IMR-90 (cell line): ENCODE measurements at regions not wholly inside any gene's neighbourhood (a gene's known extent, or its start where the extent isn't known, plus 50 kb on each side); places are given as distances from the start of the nearest gene placed in this dataset.

Experiments
- ATAC-seq: fragments of 200-7000 bp; cut with Tn5 transposase; 2 replicates; pipeline ENCODE4 v1.9.1; 2020; ENCODE audit warnings: low read depth, mild to moderate bottlenecking, moderate library complexity
- BruUV-seq: library from RNA; stranded (reverse); fragments of 400-500 nt; replicated peaks from 2 replicates; lab custom pipeline; 2021; lab: Mats Ljungman, UMichigan
- CTCF ChIA-PET: fragments of 300-600 bp; formaldehyde crosslinking; extraction: SDS; loops from one replicate; lab custom pipeline; 2021; ENCODE audit warnings: antibody characterized with exemption; lab: Yijun Ruan, JAX
- POLR2A ChIA-PET: fragments of 300-600 bp; sonication (Branson Sonifier 250); formaldehyde crosslinking; loops from one replicate; lab custom pipeline; 2022; ENCODE audit warnings: antibody characterized with exemption; ENCODE audit not compliant: unreplicated experiment; lab: Charles Lee
- DNase-seq: peaks from one replicate; pipeline ENCODE4 v3.0.0; 2013
- H2AFZ ChIP-seq: replicated peaks from 2 replicates; pipeline ENCODE3; 2013; ENCODE audit warnings: low read length, mild to moderate bottlenecking; ENCODE audit not compliant: poor library complexity
- H2AK5ac ChIP-seq: 2 replicates; pipeline ENCODE4 v1.6.1; 2013; ENCODE audit warnings: low read depth, low read length, inconsistent platforms
- H2AK9ac ChIP-seq: replicated peaks from 2 replicates; pipeline ENCODE3; 2013; ENCODE audit warnings: mild to moderate bottlenecking, low read depth, low read length, moderate library complexity; ENCODE audit not compliant: poor library complexity
- H2BK120ac ChIP-seq: 2 replicates; pipeline ENCODE4 v1.6.1; 2013; ENCODE audit warnings: low read depth, low read length, inconsistent platforms
- H2BK15ac ChIP-seq: 3 replicates; pipeline ENCODE4 v1.6.1; 2013; ENCODE audit warnings: low read depth, low read length, inconsistent platforms
- H2BK20ac ChIP-seq: 2 replicates; pipeline ENCODE4 v1.6.1; 2013; ENCODE audit warnings: low read depth, mild to moderate bottlenecking, inconsistent platforms, low read length, moderate library complexity
- H2BK5ac ChIP-seq: 2 replicates; pipeline ENCODE4 v1.6.1; 2013; ENCODE audit warnings: mild to moderate bottlenecking, low read depth, low read length, inconsistent platforms; ENCODE audit not compliant: poor library complexity, severe bottlenecking
- H3K14ac ChIP-seq: replicated peaks from 2 replicates; pipeline ENCODE4 v1.6.1; 2013; ENCODE audit warnings: low read depth, low read length, inconsistent platforms
- H3K18ac ChIP-seq: 2 replicates; pipeline ENCODE4 v1.6.1; 2013; ENCODE audit warnings: low read depth, low read length, control low read depth
- H3K23ac ChIP-seq: 2 replicates; pipeline ENCODE4 v1.6.1; 2013; ENCODE audit warnings: low read depth, low read length, inconsistent platforms
- H3K27ac ChIP-seq: 2 replicates; pipeline ENCODE4 v1.5.1; 2013; ENCODE audit warnings: mild to moderate bottlenecking, control low read depth, low read length; ENCODE audit not compliant: insufficient read depth
- H3K27me3 ChIP-seq: 2 replicates; pipeline ENCODE4 v1.6.1; 2013; ENCODE audit warnings: low read length; ENCODE audit not compliant: control insufficient read depth, insufficient read depth
- H3K36me3 ChIP-seq: 2 replicates; pipeline ENCODE4 v1.6.1; 2013; ENCODE audit warnings: low read length, mixed read lengths; ENCODE audit not compliant: control insufficient read depth, insufficient read depth
- H3K4ac ChIP-seq: 2 replicates; pipeline ENCODE4 v1.6.1; 2013; ENCODE audit warnings: low read depth, low read length, inconsistent platforms
- H3K4me1 ChIP-seq: 2 replicates; pipeline ENCODE4 v1.6.1; 2013; ENCODE audit warnings: low read length, mixed read lengths; ENCODE audit not compliant: control insufficient read depth, insufficient read depth
- H3K4me2 ChIP-seq: 2 replicates; pipeline ENCODE4 v1.6.1; 2013; ENCODE audit warnings: low read depth, mild to moderate bottlenecking, control low read depth, low read length, moderate library complexity
- H3K4me3 ChIP-seq: 2 replicates; pipeline ENCODE4 v1.5.1; 2013; ENCODE audit warnings: low read depth, mild to moderate bottlenecking, control low read depth, low read length, moderate library complexity; ENCODE audit not compliant: insufficient read depth
- H3K56ac ChIP-seq: 2 replicates; pipeline ENCODE4 v1.6.1; 2013; ENCODE audit warnings: low read length, inconsistent platforms; ENCODE audit not compliant: insufficient read depth; ENCODE audit errors: extremely low read depth
- H3K79me1 ChIP-seq, 2 experiments: 2 replicates each; pipeline ENCODE4 v1.6.1; 2013; ENCODE audit warnings: low read length in 2 of 2, inconsistent platforms in 1 of 2, low read depth in 1 of 2
- H3K9ac ChIP-seq: 2 replicates; pipeline ENCODE4 v1.6.1; 2013; ENCODE audit warnings: low read depth, low read length, control low read depth
- H3K9me1 ChIP-seq: 2 replicates; pipeline ENCODE4 v1.6.1; 2013; ENCODE audit warnings: low read length, inconsistent platforms; ENCODE audit not compliant: insufficient read depth
- H3K9me3 ChIP-seq: 2 replicates; pipeline ENCODE4 v1.6.1; 2013; ENCODE audit warnings: low read length; ENCODE audit not compliant: control insufficient read depth, insufficient read depth
- H4K20me1 ChIP-seq: 2 replicates; pipeline ENCODE4 v1.6.1; 2013; ENCODE audit warnings: low read length, inconsistent platforms; ENCODE audit not compliant: insufficient read depth
- H4K5ac ChIP-seq: 2 replicates; pipeline ENCODE4 v1.6.1; 2013; ENCODE audit warnings: mild to moderate bottlenecking, low read depth, low read length, control low read depth
- H4K8ac ChIP-seq, 2 experiments: 2 replicates each; pipeline ENCODE4 v1.6.1; 2013; ENCODE audit warnings: low read depth in 2 of 2, low read length in 2 of 2, control low read depth in 1 of 2, inconsistent platforms in 1 of 2
- H4K91ac ChIP-seq: 2 replicates; pipeline ENCODE4 v1.6.1; 2013; ENCODE audit warnings: low read depth, low read length, inconsistent platforms; ENCODE audit not compliant: insufficient read depth
- BHLHE40 ChIP-seq: fragments of 150-350 bp; IDR thresholded peaks from 2 replicates; pipeline ENCODE4 v1.6.1; 2016; ENCODE audit warnings: mild to moderate bottlenecking, low read depth, low read length
- CEBPB ChIP-seq: IDR thresholded peaks from 2 replicates; pipeline ENCODE4 v1.6.1; 2012; ENCODE audit warnings: low read depth, low read length, improper control_type of control experiment
- CHD1 ChIP-seq: IDR thresholded peaks from 2 replicates; pipeline ENCODE4 v1.6.1; 2012; ENCODE audit warnings: low read depth, low read length, improper control_type of control experiment
- FOS ChIP-seq: fragments of 150-350 bp; IDR thresholded peaks from 2 replicates; pipeline ENCODE4 v1.6.1; 2016; ENCODE audit warnings: low read depth, low read length
- MAFK ChIP-seq: IDR thresholded peaks from 2 replicates; pipeline ENCODE4 v1.6.1; 2012; ENCODE audit warnings: low read depth, low read length, improper control_type of control experiment
- MAZ ChIP-seq: IDR thresholded peaks from 2 replicates; pipeline ENCODE4 v1.6.1; 2012; ENCODE audit warnings: low read depth, mild to moderate bottlenecking, low read length, improper control_type of control experiment, moderate library complexity, borderline replicate concordance
- MXI1 ChIP-seq: IDR thresholded peaks from 2 replicates; pipeline ENCODE4 v1.6.1; 2012; ENCODE audit warnings: low read depth, mild to moderate bottlenecking, low read length, moderate library complexity, borderline replicate concordance
- NFE2L2 ChIP-seq: fragments of 150-350 bp; IDR thresholded peaks from 2 replicates; pipeline ENCODE4 v1.6.1; 2016; ENCODE audit warnings: low read depth, mild to moderate bottlenecking, low read length
- POLR2A ChIP-seq: IDR thresholded peaks from 2 replicates; pipeline ENCODE4 v1.6.1; 2012; ENCODE audit warnings: mild to moderate bottlenecking, low read depth, low read length
- RAD21 ChIP-seq: IDR thresholded peaks from 2 replicates; pipeline ENCODE4 v1.6.1; 2012; ENCODE audit warnings: low read length, improper control_type of control experiment
- RCOR1 ChIP-seq: IDR thresholded peaks from 2 replicates; pipeline ENCODE4 v1.6.1; 2012; ENCODE audit warnings: mild to moderate bottlenecking, low read length, improper control_type of control experiment; ENCODE audit not compliant: insufficient replicate concordance
- RFX5 ChIP-seq: IDR thresholded peaks from 2 replicates; pipeline ENCODE4 v1.8.0; 2012; ENCODE audit warnings: low read depth, mild to moderate bottlenecking, low read length, moderate library complexity
- SMC3 ChIP-seq: fragments of 150-350 bp; IDR thresholded peaks from 2 replicates; pipeline ENCODE4 v1.6.1; 2016; ENCODE audit warnings: low read depth, mild to moderate bottlenecking, antibody characterized with exemption, low read length, moderate library complexity
- whole genome bisulfite sequencing, 2 experiments: methylation state at CpG; one replicate each; pipeline versions ENCODE4 v1.1.5 to v1.1.7; 2013; ENCODE audit warnings: missing lambda C conversion rate in 2 of 2; ENCODE audit not compliant: insufficient read length in 1 of 2; ENCODE audit errors: extremely low coverage in 2 of 2; 5-methylcytosine and 5-hydroxymethylcytosine counted together
- dilution Hi-C: fragments of 300-500 bp; cut with HindIII; formaldehyde crosslinking; loops from one replicate; pipeline ENCODE4 v1.14.3; 2018; ENCODE audit warnings: low sequenced_read_pairs; ENCODE audit not compliant: unreplicated experiment
- in situ Hi-C: fragments of 300-500 bp; cut with MboI; formaldehyde crosslinking; loops from 3 replicates; pipeline ENCODE4 v1.14.3; 2019; ENCODE audit warnings: low sequenced_read_pairs, inconsistent platforms, mixed read lengths
- intact Hi-C: fragments of 100-400 bp; cut with micrococcal nuclease; formaldehyde crosslinking; loops from 2 replicates; pipeline ENCODE4 v1.10.0; 2022
- TF ChIP-seq, protein P1 (sequence below): fragments of 150-350 bp; IDR thresholded peaks from 2 replicates; pipeline ENCODE4 v1.6.1; 2016; ENCODE audit warnings: low read depth, mild to moderate bottlenecking, low read length, moderate library complexity, borderline replicate concordance
- TF ChIP-seq, protein P2 (sequence below): fragments of 150-350 bp; IDR thresholded peaks from 2 replicates; pipeline ENCODE4 v1.6.1; 2017; ENCODE audit warnings: mild to moderate bottlenecking, antibody characterized with exemption, low read length, low read depth

- no CpG with 5 or more reads among the region's 2 CpGs for WGBS, 2 experiments
- Histone ChIP-seq H2BK20ac (no peak overlapping the region), H2AK5ac (no peak overlapping the region), H2BK5ac (no peak overlapping the region), H3K23ac (no peak overlapping the region), H3K36me3 (no peaks in the 10 kb centered on the region), H4K20me1 (no peaks in the 10 kb centered on the region), H2AFZ (no peak overlapping the region), H4K91ac (no peak overlapping the region), H3K27ac (no peak overlapping the region), H3K14ac (no peak overlapping the region), H3K4ac (no peak overlapping the region), H3K79me1 (no peaks in the 10 kb centered on the region), H2BK120ac (no peak overlapping the region), H3K27me3 (no peaks in the 10 kb centered on the region; the same call in none of the 2 replicates), H3K56ac (no peak overlapping the region), H4K5ac (no peak overlapping the region), H3K4me2 (no peak overlapping the region), H3K4me3 (no peak overlapping the region), H4K8ac (no peak overlapping the region), H3K18ac (no peak overlapping the region), H2AK9ac (no peak overlapping the region), H3K4me1 (no peaks in the 10 kb centered on the region), H3K9ac (no peak overlapping the region), H3K9me3 (no peaks in the 10 kb centered on the region), H3K9me1 (no peaks in the 10 kb centered on the region), H2BK15ac (no peak overlapping the region)
- CTCF ChIA-PET: interaction anchor here (1.1 kb wide), 1 partner anchor 134 kb away, joined by 3 read pairs; no protein-coding TSS in a partner anchor
- ATAC-seq: no peak
- in situ Hi-C loops: no loop called here
- intact Hi-C loops: no loop called here
- POLR2A ChIA-PET: no interaction called here
- dilution Hi-C loops: no loop called here
- TF ChIP-seq RCOR1 (no peak), MXI1 (no peak), MAFK (no peak), POLR2A (no peak), NFE2L2 (no peak), CEBPB (no peak), RFX5 (no peak), CHD1 (no peak), MAZ (no peak), SMC3 (no peak), RAD21 (no peak), FOS (no peak), BHLHE40 (no peak)
- TF ChIP-seq, protein P1, sequence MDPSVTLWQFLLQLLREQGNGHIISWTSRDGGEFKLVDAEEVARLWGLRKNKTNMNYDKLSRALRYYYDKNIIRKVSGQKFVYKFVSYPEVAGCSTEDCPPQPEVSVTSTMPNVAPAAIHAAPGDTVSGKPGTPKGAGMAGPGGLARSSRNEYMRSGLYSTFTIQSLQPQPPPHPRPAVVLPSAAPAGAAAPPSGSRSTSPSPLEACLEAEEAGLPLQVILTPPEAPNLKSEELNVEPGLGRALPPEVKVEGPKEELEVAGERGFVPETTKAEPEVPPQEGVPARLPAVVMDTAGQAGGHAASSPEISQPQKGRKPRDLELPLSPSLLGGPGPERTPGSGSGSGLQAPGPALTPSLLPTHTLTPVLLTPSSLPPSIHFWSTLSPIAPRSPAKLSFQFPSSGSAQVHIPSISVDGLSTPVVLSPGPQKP: no peak
- TF ChIP-seq, protein P2, sequence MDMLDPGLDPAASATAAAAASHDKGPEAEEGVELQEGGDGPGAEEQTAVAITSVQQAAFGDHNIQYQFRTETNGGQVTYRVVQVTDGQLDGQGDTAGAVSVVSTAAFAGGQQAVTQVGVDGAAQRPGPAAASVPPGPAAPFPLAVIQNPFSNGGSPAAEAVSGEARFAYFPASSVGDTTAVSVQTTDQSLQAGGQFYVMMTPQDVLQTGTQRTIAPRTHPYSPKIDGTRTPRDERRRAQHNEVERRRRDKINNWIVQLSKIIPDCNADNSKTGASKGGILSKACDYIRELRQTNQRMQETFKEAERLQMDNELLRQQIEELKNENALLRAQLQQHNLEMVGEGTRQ: no peak
- BruUV-seq: no TSS peak
- no peak for DNase-seq
Observed at GRCh38 chr5:67379753-67380152, 183.2 kb upstream of the CD180 start.
